ENCODE measurements at regions not wholly inside any gene's neighbourhood (a gene's known extent, or its start where the extent isn't known, plus 50 kb on each side); places are given as distances from the start of the nearest gene placed in this dataset.

- TF ChIP-seq CTCF (IDR thresholded peaks at IDR 0.05 in 4 of 5, conservative IDR thresholded peaks at IDR 0.05 in 1 of 5) = no peak
- no peak for TF ChIP-seq POLR2A (IDR thresholded peaks at IDR 0.05)
Measured at GRCh38 chr1:10943041-10943440, 69.4 kb upstream of the TARDBP start.

All from gastrocnemius medialis (tissue), 4 donors.